Endothelial cell of umbilical vein (primary cell): ENCODE measurements at regions not wholly inside any gene's neighbourhood (a gene's known extent, or its start where the extent isn't known, plus 50 kb on each side); places are given as distances from the start of the nearest gene placed in this dataset.

Experiments
- BruUV-seq: library from RNA; stranded (reverse); fragments of 400-500 nt; replicated peaks from 2 replicates; lab custom pipeline; 2021; lab: Mats Ljungman, UMichigan
- CTCF ChIA-PET: fragments of 300-600, 350-600 bp; sonication (Branson Sonifier 250); formaldehyde crosslinking; loops from one replicate; lab custom pipeline; 2021; ENCODE audit warnings: antibody characterized with exemption, inconsistent platforms; lab: Charles Lee
- POLR2A ChIA-PET: fragments of 300-600, 350-600 bp; sonication (Branson Sonifier 250); formaldehyde crosslinking; loops from one replicate; lab custom pipeline; 2021; ENCODE audit warnings: antibody characterized with exemption, inconsistent platforms; lab: Charles Lee
- DNase-seq: peaks from one replicate; pipeline ENCODE4 v3.0.0-alpha.2; 2011; ENCODE audit warnings: low read depth, low spot score
- FAIRE-seq: peaks from 2 replicates; lab custom pipeline; 2011; peaks lifted over from hg19 to GRCh38; lab: Jason Lieb, UNC
- H2AFZ ChIP-seq: 2 replicates; pipeline ENCODE4 v1.6.0; 2012; ENCODE audit warnings: low read depth, low read length, control low read depth, inconsistent platforms
- H3K27ac ChIP-seq: 2 replicates; pipeline ENCODE4 v1.5.1; 2011; ENCODE audit warnings: low read depth, mild to moderate bottlenecking, control low read depth, low read length, moderate library complexity; ENCODE audit not compliant: insufficient read depth
- H3K27me3 ChIP-seq, 2 experiments: 2 replicates each; pipeline versions ENCODE4 v1.6.0 to v1.6.1; 2011; ENCODE audit warnings: low read length in 2 of 2, mixed read lengths in 1 of 2; ENCODE audit not compliant: control insufficient read depth in 2 of 2, insufficient read depth in 2 of 2
- H3K36me3 ChIP-seq, 2 experiments: 2 replicates in 1 of 2; 3 replicates in 1 of 2; pipeline ENCODE4 v1.5.1; 2011; ENCODE audit warnings: low read length in 2 of 2, mild to moderate bottlenecking in 1 of 2, moderate library complexity in 1 of 2; ENCODE audit not compliant: control insufficient read depth in 2 of 2, insufficient read depth in 2 of 2; ENCODE audit errors: extremely low read depth in 1 of 2
- H3K4me1 ChIP-seq: 3 replicates; pipeline ENCODE4 v1.5.1; 2011; ENCODE audit warnings: mild to moderate bottlenecking, low read length; ENCODE audit not compliant: control insufficient read depth, insufficient read depth; ENCODE audit errors: extremely low read depth
- H3K4me2 ChIP-seq: 2 replicates; pipeline ENCODE4 v1.6.1; 2011; ENCODE audit warnings: low read length, control low read depth, mixed read lengths; ENCODE audit not compliant: insufficient read depth
- H3K4me3 ChIP-seq, 3 experiments: fragments of 200-600 bp in 1 of 3; sonication (generic), shearing (Covaris generic) in 1 of 3; replicated peaks in 1 of 3; 2 replicates each; pipeline ENCODE4 v1.5.1; 2011 to 2016; ENCODE audit warnings: control low read depth in 3 of 3, low read length in 3 of 3, mild to moderate bottlenecking in 2 of 3, inconsistent platforms in 1 of 3, low read depth in 1 of 3, moderate library complexity in 1 of 3; ENCODE audit not compliant: insufficient read depth in 1 of 3
- H3K79me2 ChIP-seq: 2 replicates; pipeline ENCODE4 v1.6.0; 2012; ENCODE audit warnings: low read length, inconsistent platforms; ENCODE audit not compliant: control insufficient read depth, insufficient read depth
- H3K9ac ChIP-seq: replicated peaks from 2 replicates; pipeline ENCODE3; 2011; ENCODE audit warnings: low read length, control low read depth; ENCODE audit not compliant: insufficient read depth; ENCODE audit errors: extremely low read depth
- H3K9me1 ChIP-seq: replicated peaks from 3 replicates; pipeline ENCODE4 v1.6.0; 2011; ENCODE audit warnings: mild to moderate bottlenecking, low read length; ENCODE audit not compliant: control insufficient read depth, insufficient read depth; ENCODE audit errors: extremely low read depth
- H3K9me3 ChIP-seq: replicated peaks from 2 replicates; pipeline ENCODE4 v1.5.1; 2012; ENCODE audit warnings: low read length, inconsistent platforms; ENCODE audit not compliant: control insufficient read depth, insufficient read depth
- H4K20me1 ChIP-seq: replicated peaks from 2 replicates; pipeline ENCODE3; 2011; ENCODE audit warnings: mild to moderate bottlenecking, low read length; ENCODE audit not compliant: control insufficient read depth, insufficient read depth; ENCODE audit errors: extremely low read depth
- CTCF ChIP-seq, 2 donors: IDR thresholded peaks; 1 replicate in 1 of 2; 2 replicates in 1 of 2; pipeline ENCODE4 v1.5.1; 2011; ENCODE audit warnings: low read length in 2 of 2, mild to moderate bottlenecking in 2 of 2, moderate library complexity in 2 of 2, control low read depth in 1 of 2, inconsistent platforms in 1 of 2, low read depth in 1 of 2; ENCODE audit not compliant: insufficient read depth in 1 of 2; ENCODE audit errors: extremely low read depth in 1 of 2
- EZH2 ChIP-seq: IDR thresholded peaks from 2 replicates; pipeline ENCODE4 v1.6.1; 2012; ENCODE audit warnings: borderline replicate concordance, low read depth, mild to moderate bottlenecking, moderate library complexity, low read length, inconsistent platforms; ENCODE audit not compliant: severe bottlenecking
- FOS ChIP-seq: IDR thresholded peaks from 2 replicates; pipeline ENCODE4 v1.6.1; 2011; ENCODE audit warnings: mild to moderate bottlenecking, low read length, moderate library complexity, borderline replicate concordance; ENCODE audit not compliant: insufficient read depth
- GATA2 ChIP-seq: IDR thresholded peaks from 2 replicates; pipeline ENCODE4 v1.7.0; 2011; ENCODE audit warnings: low read depth, mild to moderate bottlenecking, moderate library complexity, mixed read lengths, low read length; ENCODE audit not compliant: insufficient read length, insufficient read depth
- JUN ChIP-seq: IDR thresholded peaks from 2 replicates; pipeline ENCODE4 v1.6.1; 2011; ENCODE audit warnings: borderline replicate concordance, low read depth; ENCODE audit not compliant: insufficient read length, insufficient read depth
- MAX ChIP-seq: IDR thresholded peaks from 2 replicates; pipeline ENCODE4 v1.6.1; 2011; ENCODE audit not compliant: insufficient read depth, insufficient read length
- MYC ChIP-seq: IDR thresholded peaks from one replicate; pipeline ENCODE4 v1.6.1; 2011; ENCODE audit warnings: mild to moderate bottlenecking, low read depth, low read length
- POLR2A ChIP-seq: IDR thresholded peaks from 2 replicates; pipeline ENCODE4 v1.6.1; 2012; ENCODE audit warnings: low read depth, mild to moderate bottlenecking, control low read depth, low read length
- POLR2AphosphoS5 ChIP-seq: IDR thresholded peaks from 2 replicates; pipeline ENCODE4 v1.6.1; 2012; ENCODE audit warnings: low read depth, mild to moderate bottlenecking, control low read depth, low read length, moderate library complexity; ENCODE audit not compliant: insufficient read depth
- dilution Hi-C: fragments of 300-500 bp; cut with MboI; formaldehyde crosslinking; loops from one replicate; pipeline ENCODE4 v1.15.0; 2019; ENCODE audit warnings: low sequenced_read_pairs; ENCODE audit not compliant: extremely low pct_ligation_motif_present
- intact Hi-C: fragments of 100-400 bp; cut with micrococcal nuclease; formaldehyde crosslinking; loops from one replicate; pipeline ENCODE4 v1.10.0; 2022

- CTCF ChIA-PET = interaction anchor here (3.1 kb wide), 1 partner anchor 10 kb away, joined by 10 read pairs; no protein-coding TSS in a partner anchor
- no peak for FAIRE-seq
Measured at GRCh38 chr4:80135702-80136058, 61.6 kb upstream of the PRDM8 start.

More at GRCh38 chr4:80135702-80136058, 61.6 kb upstream of the PRDM8 start:
- Histone ChIP-seq H3K9ac (no peak overlapping the region), H3K4me1 (peaks cover 11% of the 10 kb centered on the region), H3K4me2 (no peak overlapping the region), H2AFZ (peak overlapping the region; percentile 71), H3K9me3 (no peaks in the 10 kb centered on the region), H3K9me1 (no peaks in the 10 kb centered on the region), H3K27ac (no peak overlapping the region), H3K27me3 (no peaks in the 10 kb centered on the region), H3K36me3 (no peaks in the 10 kb centered on the region), H4K20me1 (no peaks in the 10 kb centered on the region), H3K4me3 (no peak overlapping the region), H3K79me2 (no peaks in the 10 kb centered on the region)
- BruUV-seq = no TSS peak
- intact Hi-C loops = no loop called here
- TF ChIP-seq MYC (no peak), FOS (no peak), JUN (no peak), POLR2AphosphoS5 (no peak), GATA2 (no peak), EZH2 (no peak), CTCF (IDR thresholded peaks at IDR 0.05; ENCODE audit: extremely low read depth in 1 of 2, insufficient read depth in 1 of 2, low read depth in 1 of 2, low read length in 2 of 2) (no peak), POLR2A (no peak), MAX (no peak)
- POLR2A ChIA-PET = no interaction called here
- dilution Hi-C loops = no loop called here
- DNase-seq = no peak
